ENCODE measurements at regions not wholly inside any gene's neighbourhood (a gene's known extent, or its start where the extent isn't known, plus 50 kb on each side); places are given as distances from the start of the nearest gene placed in this dataset.

GRCh38 chr7:19932549-19933249 lies 159.3 kb upstream of the TMEM196 start:
- FAIRE-seq (no peak), DNase-seq (no peak)
- H3K27ac ChIP-seq (ENCODE audit: low read depth in 2 of 2, low read length in 2 of 2), result no peak overlapping the region
- no peak overlapping the region for H3K9ac ChIP-seq (ENCODE audit: low read length in 3 of 3)
- H3K4me1 ChIP-seq (ENCODE audit: control insufficient read depth in 2 of 3, insufficient read depth in 2 of 3, low read depth in 1 of 3, low read length in 3 of 3), result no peaks in the 10 kb centered on the region
- intact Hi-C loops (cut with DNase I), result no loop called here
- no peak for TF ChIP-seq CTCF (IDR thresholded peaks at IDR 0.05; ENCODE audit: borderline replicate concordance, extremely low read depth, insufficient read depth)
- no peaks in the 10 kb centered on the region for H3K9me3 ChIP-seq (ENCODE audit: control insufficient read depth in 2 of 3, insufficient read depth in 1 of 3, low read length in 3 of 3)
- H3K36me3 ChIP-seq (ENCODE audit: control insufficient read depth in 2 of 3, insufficient read depth in 3 of 3, low read length in 3 of 3), result no peaks in the 10 kb centered on the region
- no peak overlapping the region for H3K4me3 ChIP-seq (ENCODE audit: low read length in 3 of 3)
- no peaks in the 10 kb centered on the region for H3K27me3 ChIP-seq (ENCODE audit: control insufficient read depth, insufficient read depth, low read length)

- Histone ChIP-seq H3K27ac (ENCODE audit: low read depth in 2 of 2, low read length in 2 of 2) (no peak overlapping the region), H3K9ac (ENCODE audit: low read length in 3 of 3) (no peak overlapping the region), H3K9me3 (ENCODE audit: control insufficient read depth in 2 of 3, insufficient read depth in 1 of 3, low read length in 3 of 3) (no peaks in the 10 kb centered on the region), H3K4me3 (ENCODE audit: low read length in 3 of 3) (no peak overlapping the region), H3K36me3 (ENCODE audit: control insufficient read depth in 2 of 3, insufficient read depth in 3 of 3, low read length in 3 of 3) (no peaks in the 10 kb centered on the region), H3K27me3 (ENCODE audit: control insufficient read depth, insufficient read depth, low read length) (no peaks in the 10 kb centered on the region), H3K4me1 (ENCODE audit: control insufficient read depth in 2 of 3, insufficient read depth in 2 of 3, low read depth in 1 of 3, low read length in 3 of 3) (no peaks in the 10 kb centered on the region)
- DNase-seq (no peak), FAIRE-seq (no peak)
- intact Hi-C loops (cut with DNase I), result no loop called here
- TF ChIP-seq CTCF (IDR thresholded peaks at IDR 0.05; ENCODE audit: borderline replicate concordance, extremely low read depth, insufficient read depth), result no peak
These were observed 157.4 kb upstream of the TMEM196 start for GRCh38 chr7:19930851-19931250.

- Histone ChIP-seq H3K9me3 (ENCODE audit: control insufficient read depth in 2 of 3, insufficient read depth in 1 of 3, low read length in 3 of 3) (no peaks in the 10 kb centered on the region), H3K27ac (ENCODE audit: low read depth in 2 of 2, low read length in 2 of 2) (no peak overlapping the region), H3K9ac (ENCODE audit: low read length in 3 of 3) (no peak overlapping the region), H3K36me3 (ENCODE audit: control insufficient read depth in 2 of 3, insufficient read depth in 3 of 3, low read length in 3 of 3) (no peaks in the 10 kb centered on the region), H3K4me1 (ENCODE audit: control insufficient read depth in 2 of 3, insufficient read depth in 2 of 3, low read depth in 1 of 3, low read length in 3 of 3) (no peaks in the 10 kb centered on the region), H3K27me3 (ENCODE audit: control insufficient read depth, insufficient read depth, low read length) (no peaks in the 10 kb centered on the region), H3K4me3 (ENCODE audit: low read length in 3 of 3) (no peak overlapping the region)
- no peak for FAIRE-seq
- TF ChIP-seq CTCF (IDR thresholded peaks at IDR 0.05; ENCODE audit: borderline replicate concordance, extremely low read depth, insufficient read depth), result no peak
- DNase-seq, result no peak
- intact Hi-C loops (cut with DNase I), result no loop called here
These were observed 156.6 kb upstream of the TMEM196 start for GRCh38 chr7:19930051-19930450.

- FAIRE-seq (no peak), DNase-seq (no peak)
- Histone ChIP-seq H3K36me3 (ENCODE audit: control insufficient read depth in 2 of 3, insufficient read depth in 3 of 3, low read length in 3 of 3) (no peaks in the 10 kb centered on the region), H3K27me3 (ENCODE audit: control insufficient read depth, insufficient read depth, low read length) (no peaks in the 10 kb centered on the region), H3K9ac (ENCODE audit: low read length in 3 of 3) (no peak overlapping the region), H3K27ac (ENCODE audit: low read depth in 2 of 2, low read length in 2 of 2) (no peak overlapping the region), H3K4me3 (ENCODE audit: low read length in 3 of 3) (no peak overlapping the region), H3K9me3 (ENCODE audit: control insufficient read depth in 2 of 3, insufficient read depth in 1 of 3, low read length in 3 of 3) (no peaks in the 10 kb centered on the region), H3K4me1 (ENCODE audit: control insufficient read depth in 2 of 3, insufficient read depth in 2 of 3, low read depth in 1 of 3, low read length in 3 of 3) (no peaks in the 10 kb centered on the region)
- TF ChIP-seq CTCF (IDR thresholded peaks at IDR 0.05; ENCODE audit: borderline replicate concordance, extremely low read depth, insufficient read depth), result no peak
- intact Hi-C loops (cut with DNase I), result no loop called here
These were observed 154.8 kb upstream of the TMEM196 start for GRCh38 chr7:19928247-19928646.
